ENCODE measurements at regions not wholly inside any gene's neighbourhood (a gene's known extent, or its start where the extent isn't known, plus 50 kb on each side); places are given as distances from the start of the nearest gene placed in this dataset.

DNA sequence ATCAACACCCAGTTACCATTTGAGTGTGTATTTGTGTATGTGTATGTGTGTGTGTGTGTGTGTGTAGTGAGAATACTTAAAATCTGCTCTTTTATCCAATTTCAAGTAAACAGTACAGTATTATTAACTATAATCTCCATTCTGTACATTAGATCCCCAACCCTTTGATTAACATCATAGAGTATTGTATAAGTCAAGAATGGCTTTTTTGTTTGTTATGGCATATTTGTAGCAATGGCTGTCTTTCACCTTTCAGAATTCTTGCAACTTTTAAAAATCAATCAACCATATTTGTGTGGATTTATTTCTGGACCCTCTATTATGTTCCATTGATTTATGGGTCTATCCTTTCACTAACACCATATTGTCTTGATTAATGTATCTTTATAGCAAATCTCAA lies 779.3 kb upstream of the MIR17HG start:
- TF ChIP-seq, protein P1, sequence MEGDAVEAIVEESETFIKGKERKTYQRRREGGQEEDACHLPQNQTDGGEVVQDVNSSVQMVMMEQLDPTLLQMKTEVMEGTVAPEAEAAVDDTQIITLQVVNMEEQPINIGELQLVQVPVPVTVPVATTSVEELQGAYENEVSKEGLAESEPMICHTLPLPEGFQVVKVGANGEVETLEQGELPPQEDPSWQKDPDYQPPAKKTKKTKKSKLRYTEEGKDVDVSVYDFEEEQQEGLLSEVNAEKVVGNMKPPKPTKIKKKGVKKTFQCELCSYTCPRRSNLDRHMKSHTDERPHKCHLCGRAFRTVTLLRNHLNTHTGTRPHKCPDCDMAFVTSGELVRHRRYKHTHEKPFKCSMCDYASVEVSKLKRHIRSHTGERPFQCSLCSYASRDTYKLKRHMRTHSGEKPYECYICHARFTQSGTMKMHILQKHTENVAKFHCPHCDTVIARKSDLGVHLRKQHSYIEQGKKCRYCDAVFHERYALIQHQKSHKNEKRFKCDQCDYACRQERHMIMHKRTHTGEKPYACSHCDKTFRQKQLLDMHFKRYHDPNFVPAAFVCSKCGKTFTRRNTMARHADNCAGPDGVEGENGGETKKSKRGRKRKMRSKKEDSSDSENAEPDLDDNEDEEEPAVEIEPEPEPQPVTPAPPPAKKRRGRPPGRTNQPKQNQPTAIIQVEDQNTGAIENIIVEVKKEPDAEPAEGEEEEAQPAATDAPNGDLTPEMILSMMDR (conservative IDR thresholded peaks at IDR 0.05; ENCODE audit: low read depth, low read length), result no peak
- no peak for TF ChIP-seq EZH2 (IDR thresholded peaks at IDR 0.05; ENCODE audit: borderline replicate concordance, low read depth, low read length, poor library complexity, severe bottlenecking)

Measured in A673 (cell line).